MV-4-11 (cell line): ENCODE measurements at regions not wholly inside any gene's neighbourhood (a gene's known extent, or its start where the extent isn't known, plus 50 kb on each side); places are given as distances from the start of the nearest gene placed in this dataset.
A peak's percentile ranks its signal among the peaks of the same experiment; 100 is the strongest.

Source experiments
- DNase-seq: peaks from one replicate; lab custom pipeline; 2025; lab: John Stamatoyannopoulos, UW

DNA sequence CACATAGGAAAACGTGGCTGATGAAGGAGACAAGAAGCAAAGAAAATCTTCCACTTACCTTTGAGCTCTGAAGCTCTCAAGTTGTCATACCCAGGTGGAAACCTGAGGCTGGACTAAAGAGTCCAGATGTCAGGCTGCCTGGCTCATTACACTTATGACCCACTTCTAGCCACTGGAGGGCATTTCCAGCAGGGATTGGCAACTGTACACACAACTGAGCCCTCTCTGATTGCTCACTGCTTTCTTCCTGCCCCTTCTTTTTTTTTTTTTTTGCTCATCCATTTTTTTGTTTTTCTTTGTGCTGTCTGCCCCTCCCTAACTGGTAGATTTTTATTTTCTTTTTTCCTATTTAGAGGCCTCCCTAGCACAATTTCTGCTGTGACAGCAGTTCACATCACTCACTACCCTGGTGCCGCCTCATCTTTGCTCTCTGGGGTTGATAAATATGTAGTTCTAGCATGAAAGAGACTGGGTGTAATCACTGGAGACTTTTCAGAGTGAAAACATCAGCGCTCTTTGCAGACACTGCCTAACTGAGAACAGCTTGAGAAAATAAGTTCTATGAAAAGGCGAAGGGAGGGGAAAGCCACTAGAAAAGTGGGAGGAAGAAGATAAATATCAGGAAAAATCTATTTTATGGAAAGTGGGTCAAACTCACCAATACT, 334.5 kb downstream of the NUF2 start:
- DNase-seq: no peak

DNA sequence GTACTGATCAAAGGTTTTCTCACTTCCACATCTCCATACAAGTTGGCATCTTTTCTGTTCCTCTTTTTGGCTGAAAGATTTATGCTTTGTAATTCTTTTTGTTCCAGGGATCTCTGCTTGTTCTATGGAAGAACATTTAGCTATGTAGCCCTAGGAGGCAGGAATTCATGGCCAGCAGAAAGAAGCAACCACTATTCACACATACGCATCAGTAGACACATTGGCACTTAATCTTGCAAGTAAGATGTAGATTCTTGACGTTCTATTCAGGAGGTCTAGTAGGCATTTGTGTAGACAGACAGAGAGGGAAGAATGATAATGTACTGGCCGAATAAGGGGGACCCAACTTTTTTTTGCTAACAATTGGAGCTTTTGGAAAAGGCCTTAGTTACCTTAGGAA, 336.0 kb downstream of the NUF2 start:
- peak; percentile 81 for DNase-seq

DNA sequence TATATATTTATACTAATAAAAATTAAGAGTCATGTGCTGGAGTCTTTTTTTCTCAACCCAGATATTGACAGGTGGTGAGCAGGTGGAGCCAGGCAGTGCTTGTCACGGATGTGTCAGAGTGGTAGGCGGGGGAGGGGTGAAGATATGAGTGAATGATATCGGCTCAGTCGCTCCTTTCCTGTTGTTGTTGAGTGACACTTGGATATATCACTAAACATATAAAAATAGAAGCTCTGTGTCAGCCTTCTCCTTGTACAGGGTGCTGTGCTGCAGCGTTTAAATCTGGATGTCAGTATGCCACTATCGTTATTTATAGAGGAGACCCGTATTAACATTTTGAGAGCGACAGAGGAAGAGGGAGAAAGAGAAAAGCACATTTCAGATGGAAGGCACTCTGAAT, 339.6 kb downstream of the NUF2 start:
- no peak for DNase-seq

DNA sequence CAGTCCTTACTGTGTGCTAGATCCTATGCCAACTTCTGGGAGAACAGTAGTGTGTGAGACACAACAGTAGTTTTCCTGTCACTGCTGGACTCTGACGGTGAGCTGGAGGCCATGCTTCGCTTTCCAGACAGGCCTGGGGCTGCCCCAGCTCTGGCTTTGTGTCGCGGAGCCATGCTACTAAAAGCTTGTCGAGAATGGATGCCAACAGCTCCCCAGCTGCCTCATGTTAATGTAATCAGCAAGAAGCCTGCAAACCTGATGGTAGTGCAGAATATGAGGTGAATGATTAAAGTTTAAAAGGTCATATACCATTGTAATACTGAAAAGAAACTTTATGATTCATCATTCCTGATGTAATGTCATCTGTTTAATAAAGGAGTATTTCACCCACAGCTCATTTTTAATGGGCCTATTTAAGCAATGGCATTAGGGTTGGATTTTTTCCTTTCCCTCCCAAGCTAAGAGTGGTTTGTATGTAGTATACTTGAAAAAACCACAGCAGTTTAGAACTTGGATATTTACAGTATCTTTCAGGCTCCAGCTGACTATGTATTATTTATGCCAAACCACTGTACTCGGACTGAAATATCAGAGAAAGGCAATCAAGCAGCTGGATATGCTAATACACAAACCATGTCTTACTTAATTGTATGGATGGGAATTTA, 343.0 kb downstream of the NUF2 start:
- DNase-seq: no peak

DNA sequence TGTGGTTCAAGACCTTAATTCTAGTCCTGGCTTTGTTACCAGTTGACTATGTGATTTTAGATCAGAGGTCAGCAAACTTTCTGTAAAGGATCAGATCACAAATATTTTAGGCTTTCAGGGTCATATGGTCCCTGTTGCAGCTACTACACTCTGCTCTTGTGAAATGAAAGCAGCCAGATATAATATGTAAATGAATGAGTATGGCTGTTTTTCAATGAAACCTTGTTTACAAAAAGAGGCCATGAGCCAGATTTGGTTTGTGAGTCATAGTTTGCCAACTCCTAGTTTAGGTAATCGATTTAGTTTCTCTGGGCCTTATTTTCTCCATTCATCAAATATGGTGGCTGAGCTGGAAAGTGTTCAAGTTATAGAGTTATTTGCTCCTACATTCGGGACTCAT, 346.7 kb downstream of the NUF2 start:
- no peak for DNase-seq

DNA sequence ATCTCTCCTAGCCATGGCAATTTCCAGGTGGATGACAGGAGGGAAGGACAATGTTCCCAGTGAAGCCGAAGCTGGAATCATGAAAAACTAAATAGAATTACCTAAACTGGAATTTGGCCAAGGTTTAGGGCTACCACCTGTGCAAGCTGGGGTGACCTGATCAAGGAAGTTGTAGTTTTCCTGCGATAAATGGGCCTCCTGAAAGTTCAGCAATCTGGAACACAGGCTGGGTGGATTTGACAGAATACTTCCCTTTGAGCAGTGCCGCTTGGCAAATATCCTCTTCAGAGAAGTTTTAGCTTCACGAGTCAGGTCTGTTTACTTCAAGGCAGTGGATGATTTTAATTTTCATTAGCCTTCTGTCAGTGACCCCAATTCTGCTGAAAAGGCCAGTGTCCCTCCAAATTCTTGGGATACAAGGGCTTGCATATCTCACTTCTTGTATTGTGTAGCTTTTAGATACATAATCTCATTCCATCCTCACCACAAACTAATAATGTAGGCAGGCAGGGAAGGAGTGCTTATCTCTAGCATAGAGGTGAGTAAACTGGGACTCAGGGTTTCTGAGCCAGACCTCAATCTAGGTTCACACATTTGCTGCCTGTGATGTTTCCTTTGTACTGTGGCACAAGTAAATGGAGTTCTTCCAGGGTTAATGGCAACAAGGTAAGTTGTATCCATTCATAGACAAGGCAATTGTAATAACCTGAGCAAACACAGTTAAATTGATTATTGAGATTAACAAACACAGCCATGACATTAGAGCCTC, 349.4 kb downstream of the NUF2 start:
- DNase-seq: no peak

DNA sequence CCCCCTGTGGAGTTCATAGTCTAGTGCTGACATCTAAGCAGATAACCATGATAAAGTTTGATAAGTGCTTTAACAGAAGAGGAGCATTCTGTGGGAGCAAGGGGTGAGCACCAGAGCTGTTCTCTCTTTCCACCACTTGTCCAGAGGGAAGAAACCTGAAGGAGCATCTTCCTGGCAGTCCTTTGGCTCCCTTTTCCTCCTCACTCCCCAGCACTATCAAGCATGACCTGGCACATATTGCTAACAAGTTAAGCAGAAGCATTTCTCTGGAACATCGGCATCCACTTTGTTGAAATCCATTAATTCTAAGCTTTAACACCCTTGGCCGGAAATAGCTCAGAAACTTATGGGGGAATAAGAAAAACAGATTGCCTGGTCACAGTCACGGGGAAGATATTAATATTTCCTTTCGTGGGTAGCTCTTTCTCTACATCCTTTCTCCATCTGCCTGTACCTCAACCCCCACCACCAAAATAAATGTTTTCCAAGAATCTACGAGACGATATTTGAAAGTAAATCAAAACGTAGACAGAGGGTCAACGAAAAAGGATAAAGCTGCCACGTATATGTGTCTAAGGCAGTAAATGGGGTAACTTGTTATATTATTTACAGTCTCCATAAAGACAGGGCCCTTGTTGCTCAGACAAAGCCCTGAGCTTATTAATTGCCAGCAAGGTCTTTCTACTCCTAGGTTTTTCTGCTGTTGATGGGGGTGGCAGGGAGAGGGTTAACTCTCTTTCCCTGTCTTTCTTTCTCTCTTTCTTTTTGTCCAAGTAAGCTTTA, 351.4 kb downstream of the NUF2 start:
- DNase-seq: no peak

DNA sequence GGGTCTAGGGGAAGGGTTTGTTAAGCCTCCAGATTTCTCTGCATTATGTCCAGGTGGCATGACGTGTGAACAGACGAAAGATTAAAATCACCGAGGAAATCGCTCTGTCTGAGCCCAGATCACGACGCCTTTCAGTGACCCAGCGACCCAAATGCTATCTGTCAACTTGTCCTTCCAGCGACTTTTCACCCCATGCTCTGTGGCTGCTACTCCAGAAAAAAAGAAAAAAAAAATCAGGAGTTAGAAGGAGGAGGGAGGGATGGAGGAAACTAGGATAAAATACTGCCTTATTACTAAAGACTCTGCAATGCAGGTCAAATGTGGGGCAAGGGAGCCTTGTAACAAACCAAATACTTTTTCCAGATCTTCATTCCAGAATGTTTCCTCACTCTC, 352.0 kb downstream of the NUF2 start:
- DNase-seq: no peak

DNA sequence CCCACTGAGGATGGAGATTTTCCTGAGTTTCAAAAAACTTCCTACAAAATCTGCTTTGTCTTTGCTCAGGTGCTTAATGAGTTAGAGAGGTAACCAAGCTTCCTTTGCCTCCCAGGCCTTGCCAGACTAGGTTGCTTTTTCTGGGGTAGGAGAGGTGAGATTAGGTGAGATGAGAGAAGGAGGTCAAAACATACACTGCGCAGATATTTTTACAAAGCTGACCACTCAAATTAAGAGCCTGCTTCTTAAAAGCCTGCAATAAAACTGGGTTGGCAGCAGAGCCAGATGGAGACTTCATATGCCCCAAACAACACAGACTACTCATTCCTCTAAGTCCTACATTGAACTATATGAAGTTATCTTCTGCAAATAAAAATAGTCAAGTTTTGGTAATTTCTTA, 352.5 kb downstream of the NUF2 start:
- no peak for DNase-seq

DNA sequence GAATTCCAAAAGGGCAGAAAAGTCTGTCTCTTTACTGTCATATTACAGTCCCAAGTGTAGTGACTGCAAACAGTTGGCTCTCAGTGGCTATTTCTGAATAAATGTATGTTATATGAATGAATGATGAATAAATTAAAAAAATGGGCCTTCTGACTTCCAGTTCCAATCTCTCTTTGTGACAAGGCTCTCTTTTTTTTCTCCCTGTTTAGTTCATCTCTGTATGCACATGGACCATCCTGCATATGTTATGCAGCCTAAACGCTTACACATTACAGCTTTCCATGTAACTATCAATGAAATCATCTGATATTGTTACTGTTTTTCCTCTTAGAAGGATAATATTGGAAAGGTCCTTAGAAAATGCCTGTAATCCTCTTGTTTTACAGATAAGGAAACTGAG, 363.0 kb downstream of the NUF2 start:
- no peak for DNase-seq

DNA sequence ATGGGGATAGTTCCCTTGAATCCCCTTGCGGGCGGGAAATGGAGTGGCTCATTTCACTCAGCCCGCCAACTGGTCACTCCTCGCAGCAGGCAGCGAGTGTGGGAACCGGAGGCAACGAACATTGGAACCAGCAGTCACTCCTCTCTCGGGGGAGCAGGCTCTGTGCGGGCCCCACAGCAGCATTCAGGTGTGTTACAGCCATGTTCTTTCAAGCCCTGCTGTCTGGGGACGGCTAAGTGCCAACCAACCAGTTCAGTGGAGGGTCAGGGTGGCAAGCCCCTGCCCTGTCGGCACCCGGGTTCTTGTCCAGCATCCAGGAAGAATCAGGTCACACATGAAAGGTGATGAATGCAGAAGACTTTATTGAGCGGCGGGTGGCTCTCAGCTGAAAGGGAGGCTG, 370.5 kb downstream of the NUF2 start:
- no peak for DNase-seq

DNA sequence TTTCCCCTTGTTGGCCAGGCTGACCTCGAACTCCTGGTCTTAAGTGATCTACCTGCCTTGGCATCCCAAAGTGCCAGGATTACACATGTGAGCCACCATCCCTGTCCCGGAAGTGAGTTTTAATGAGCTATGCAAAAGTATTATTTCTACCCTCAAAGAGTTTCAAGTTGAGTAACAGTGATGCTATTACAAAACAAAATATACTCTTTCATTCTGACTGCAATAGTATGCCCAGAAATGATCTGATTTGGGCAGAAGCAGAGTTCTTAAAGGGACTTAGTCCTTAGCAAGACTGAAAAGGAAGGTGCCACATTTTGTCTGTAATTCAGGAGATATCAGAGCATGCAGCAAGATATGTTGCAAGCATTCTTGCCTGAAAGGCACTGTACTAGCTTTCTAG, 375.4 kb downstream of the NUF2 start:
- peak; percentile 5 for DNase-seq

DNA sequence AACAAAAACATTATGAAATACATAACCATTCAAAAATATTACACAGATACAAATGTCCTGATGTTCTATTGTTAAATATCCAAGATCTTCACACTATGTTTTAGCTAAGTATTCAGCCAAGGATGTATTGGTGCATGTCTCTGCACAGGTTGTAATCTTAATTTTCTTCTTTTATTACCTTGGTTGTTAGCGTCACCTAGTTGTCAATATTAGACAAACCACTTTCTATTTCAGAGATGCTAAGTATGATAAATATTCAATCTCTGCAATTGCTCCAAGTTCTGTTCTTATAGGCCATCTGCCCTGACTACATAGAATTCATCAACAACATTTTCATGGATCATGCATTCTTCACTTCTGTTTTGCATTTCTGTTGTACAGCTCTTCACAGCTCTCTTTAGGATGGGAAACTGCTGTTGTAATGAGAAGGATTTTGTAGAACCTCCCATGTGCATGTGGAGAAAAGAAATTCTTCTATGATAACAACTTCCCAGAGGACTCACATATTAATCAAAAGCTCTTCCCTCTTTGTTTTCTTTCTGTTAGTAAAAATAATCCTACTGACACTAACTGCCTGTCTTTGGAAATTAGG, 380.1 kb downstream of the NUF2 start:
- DNase-seq: no peak

DNA sequence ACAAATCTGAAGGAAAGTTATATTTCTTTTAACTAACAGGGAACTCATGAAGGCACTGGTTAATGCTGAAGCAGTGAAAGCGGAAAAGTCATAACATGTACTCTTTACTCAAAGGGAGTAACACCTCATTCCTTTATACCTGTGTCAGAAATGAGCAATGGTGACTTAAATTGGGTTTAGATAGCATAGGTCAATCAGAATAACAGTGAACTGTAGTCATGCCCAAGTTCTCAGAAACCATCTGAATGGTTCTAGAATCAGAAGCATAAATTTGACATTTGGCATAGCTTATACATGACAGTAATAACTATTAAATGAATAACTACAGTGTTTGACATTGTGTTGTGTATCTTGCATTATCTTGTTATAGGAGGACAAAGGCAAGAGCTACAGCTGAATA, 382.0 kb downstream of the NUF2 start:
- no peak for DNase-seq

DNA sequence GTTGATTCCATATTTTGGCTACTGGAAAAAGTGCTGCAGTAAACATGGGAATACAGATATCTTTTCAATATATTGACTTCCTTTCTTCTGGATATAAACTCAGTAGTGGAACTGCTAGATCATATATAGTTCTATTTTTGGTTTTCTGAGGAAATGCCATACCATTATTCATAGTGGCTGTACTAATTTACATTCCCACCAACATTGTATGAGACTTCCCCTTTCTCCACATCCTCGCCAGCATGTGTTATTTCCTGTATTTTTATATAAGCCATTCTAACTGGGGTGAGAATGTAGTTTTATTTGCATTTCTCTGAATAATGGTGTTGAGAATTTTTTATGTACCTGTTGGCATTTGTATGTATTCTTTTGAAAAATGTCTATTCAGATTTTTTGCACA, 385.2 kb downstream of the NUF2 start:
- peak; percentile 87 for DNase-seq

DNA sequence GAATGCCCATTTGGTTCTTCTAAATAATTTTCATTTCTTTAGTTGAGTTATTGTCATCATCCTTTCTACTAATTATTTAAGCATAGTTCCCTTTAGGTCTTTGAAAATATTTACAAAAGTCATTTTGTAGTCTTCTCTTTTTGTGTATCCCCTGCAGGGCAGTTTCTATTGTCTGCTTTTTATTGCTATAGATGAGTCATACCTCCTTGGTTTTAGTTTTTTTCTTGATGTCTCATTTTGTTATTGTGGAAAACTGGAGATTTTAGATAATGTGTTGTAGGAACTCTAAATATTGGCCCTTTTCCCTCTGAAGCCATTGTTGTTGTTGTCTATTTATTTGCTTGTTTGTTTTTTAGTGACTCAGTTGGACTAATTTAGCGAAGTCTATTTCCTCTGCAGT, 387.9 kb downstream of the NUF2 start:
- DNase-seq: no peak

DNA sequence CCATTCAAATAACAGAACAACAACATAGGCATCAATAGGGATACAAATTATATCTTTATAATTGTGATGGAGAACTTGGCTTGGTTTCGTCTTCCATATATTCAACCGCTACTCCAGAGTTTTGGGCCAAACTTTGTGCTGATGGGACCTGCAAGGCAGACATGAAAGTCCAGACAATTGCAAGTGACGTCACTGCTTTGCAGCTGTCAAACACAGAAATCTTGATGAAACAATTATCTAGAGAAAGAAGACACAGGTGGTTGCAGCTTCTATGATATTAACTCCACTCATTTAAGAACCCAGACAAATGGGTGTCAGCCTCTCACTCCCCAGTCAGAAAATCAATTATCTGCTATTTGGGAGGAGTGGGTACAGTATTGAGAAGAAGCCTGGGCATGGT, 390.6 kb downstream of the NUF2 start:
- DNase-seq: no peak

DNA sequence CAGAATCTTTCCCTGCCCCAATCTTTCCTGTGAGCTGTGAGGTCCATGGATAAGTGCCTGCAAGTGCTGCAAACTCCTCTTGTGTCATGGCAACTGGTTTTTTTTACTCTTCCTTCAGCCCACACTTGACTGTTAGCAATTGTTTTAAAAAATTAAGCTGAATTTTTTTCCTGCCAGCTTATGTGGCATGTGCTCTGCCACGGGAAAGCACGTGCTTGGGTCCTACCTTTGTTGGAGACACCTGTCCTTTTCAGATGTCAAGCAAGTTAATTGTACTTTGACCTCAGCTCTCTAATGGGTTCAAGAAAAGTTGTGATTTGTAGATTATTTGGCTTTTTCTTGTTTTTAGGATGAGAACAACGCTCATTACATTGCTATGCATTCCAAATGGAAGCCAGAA, 398.5 kb downstream of the NUF2 start:
- DNase-seq: no peak

DNA sequence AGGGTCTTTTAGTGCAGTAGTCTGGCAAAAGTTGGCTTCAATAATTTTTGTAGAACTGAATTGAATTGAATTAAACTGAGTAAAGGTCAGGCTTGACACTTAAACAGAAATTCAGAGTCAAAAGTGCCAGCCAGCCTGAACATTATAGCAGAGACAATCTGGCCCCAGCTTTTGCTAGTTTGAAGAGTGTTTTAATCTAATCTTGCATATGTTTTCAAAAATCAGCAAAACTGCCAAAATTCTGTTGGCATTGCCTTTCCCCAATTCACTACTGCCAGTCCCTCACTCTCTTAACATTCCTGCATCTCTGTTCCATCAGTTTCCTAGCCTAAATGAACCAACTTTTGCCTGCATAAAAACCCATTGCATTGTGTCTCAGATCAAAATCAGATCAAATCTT, 403.8 kb downstream of the NUF2 start:
- DNase-seq: no peak

DNA sequence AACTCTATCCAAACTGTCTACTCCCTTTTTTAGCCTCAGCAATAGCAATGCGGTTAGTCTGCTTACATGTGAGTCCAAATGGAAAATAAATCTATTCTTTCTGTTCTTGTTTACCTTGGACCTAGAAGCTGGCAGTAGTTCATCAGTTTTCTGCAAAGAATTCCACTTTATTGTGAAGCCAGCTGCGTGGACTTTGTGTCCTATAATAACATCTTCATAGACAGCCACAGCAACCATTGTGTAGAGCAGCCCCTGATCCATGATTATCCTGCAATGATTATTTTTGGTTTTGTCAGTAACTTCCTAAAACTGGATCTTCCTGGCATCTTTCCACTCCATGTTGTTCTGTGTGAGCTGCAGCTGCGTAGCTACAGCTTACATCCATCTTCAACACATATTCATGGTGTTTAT, 408.7 kb downstream of the NUF2 start:
- DNase-seq: no peak

DNA sequence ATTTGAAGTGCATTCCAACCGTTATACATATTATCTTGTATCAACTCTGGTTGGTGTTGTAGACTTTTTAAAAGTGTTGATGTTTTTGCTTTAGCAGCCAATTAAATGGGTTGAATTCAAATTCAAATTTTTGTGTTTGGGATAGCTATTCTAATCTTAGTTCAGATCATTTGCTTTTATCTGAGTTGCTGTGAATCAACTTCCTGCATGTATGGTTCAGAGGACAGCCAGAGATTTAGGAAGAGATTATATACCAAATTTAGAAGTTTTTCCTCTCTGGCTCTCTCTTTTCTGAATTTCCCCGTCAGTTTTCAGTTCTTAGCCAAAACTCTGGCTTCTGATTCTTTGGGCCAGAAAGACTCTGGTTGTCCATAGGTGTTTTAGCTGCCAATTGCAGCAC, 415.5 kb downstream of the NUF2 start:
- no peak for DNase-seq

DNA sequence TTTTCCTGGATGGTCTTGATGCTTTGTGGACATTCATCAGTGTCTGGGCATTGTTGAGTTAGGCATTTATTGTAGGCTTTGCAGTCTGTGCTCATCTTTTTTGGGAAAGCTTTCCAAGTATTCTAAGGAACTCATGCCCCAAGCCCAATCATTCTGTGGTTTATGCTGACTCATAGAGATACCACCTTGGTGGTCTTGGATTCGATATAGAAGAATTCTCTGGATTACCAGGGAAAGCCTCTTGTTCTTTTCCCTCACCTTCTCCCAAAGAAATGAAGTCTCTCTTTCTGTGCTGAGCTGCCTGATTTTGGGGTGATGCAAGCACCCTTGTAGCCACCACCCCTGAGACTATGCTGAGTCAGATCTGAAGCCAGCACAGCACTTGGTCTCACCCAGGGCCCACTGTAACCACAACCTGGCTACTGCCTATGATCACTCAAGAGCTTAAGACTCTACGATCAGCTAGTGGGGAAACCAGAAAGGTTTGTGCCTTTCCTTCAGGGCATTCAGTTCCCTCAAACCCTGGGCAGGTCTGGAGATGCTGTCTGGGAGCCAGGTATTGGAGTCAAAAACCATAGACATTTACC, 422.6 kb downstream of the NUF2 start:
- DNase-seq: no peak
